Neuronal stem cell (in vitro differentiated cells): ENCODE measurements at regions not wholly inside any gene's neighbourhood (a gene's known extent, or its start where the extent isn't known, plus 50 kb on each side); places are given as distances from the start of the nearest gene placed in this dataset.
A peak's percentile ranks its signal among the peaks of the same experiment; 100 is the strongest.

Source experiments
- DNase-seq: peaks from one replicate; pipeline ENCODE4 v3.0.0-alpha.2; 2013; ENCODE audit warnings: low spot score
- H2AFZ ChIP-seq: one replicate; pipeline ENCODE4 v1.6.1; 2013; ENCODE audit warnings: mild to moderate bottlenecking, low read length, inconsistent platforms
- H2AK5ac ChIP-seq: 2 replicates; pipeline ENCODE4 v1.6.1; 2013; ENCODE audit warnings: low read depth, mild to moderate bottlenecking, inconsistent platforms, low read length, moderate library complexity, mixed read lengths
- H2BK120ac ChIP-seq: 2 replicates; pipeline ENCODE4 v1.6.1; 2013; ENCODE audit warnings: low read depth, mild to moderate bottlenecking, inconsistent platforms, low read length, moderate library complexity, mixed read lengths
- H2BK12ac ChIP-seq: one replicate; pipeline ENCODE4 v1.6.1; 2013; ENCODE audit warnings: low read length, inconsistent platforms
- H2BK15ac ChIP-seq: 2 replicates; pipeline ENCODE4 v1.6.1; 2013; ENCODE audit warnings: mild to moderate bottlenecking, low read length, inconsistent platforms, mixed read lengths
- H2BK5ac ChIP-seq: one replicate; pipeline ENCODE4 v1.6.1; 2013; ENCODE audit warnings: inconsistent platforms, mild to moderate bottlenecking, low read length, moderate library complexity
- H3K14ac ChIP-seq: one replicate; pipeline ENCODE4 v1.6.1; 2013; ENCODE audit warnings: low read length, inconsistent platforms
- H3K18ac ChIP-seq: 2 replicates; pipeline ENCODE4 v1.6.1; 2013; ENCODE audit warnings: low read length, inconsistent platforms
- H3K23ac ChIP-seq: 2 replicates; pipeline ENCODE4 v1.6.1; 2013; ENCODE audit warnings: low read depth, mild to moderate bottlenecking, mixed read lengths, low read length, inconsistent platforms; ENCODE audit not compliant: poor library complexity
- H3K27ac ChIP-seq: replicated peaks from 3 replicates; pipeline ENCODE4 v1.5.1; 2013; ENCODE audit warnings: low read length, inconsistent platforms
- H3K27me3 ChIP-seq, 3 experiments: 2 replicates each; pipeline ENCODE4 v1.6.1; 2013; ENCODE audit warnings: low read length in 3 of 3, mild to moderate bottlenecking in 2 of 3, inconsistent platforms in 1 of 3, low read depth in 1 of 3, mixed read lengths in 1 of 3, moderate library complexity in 1 of 3; ENCODE audit not compliant: control insufficient read depth in 3 of 3, insufficient read depth in 3 of 3
- H3K36me3 ChIP-seq, 2 donors: replicated peaks in 1 of 2; 2 replicates each; pipeline ENCODE4 v1.6.1; 2013; ENCODE audit warnings: low read length in 2 of 2; ENCODE audit not compliant: control insufficient read depth in 2 of 2, insufficient read depth in 2 of 2
- H3K4ac ChIP-seq: 2 replicates; pipeline ENCODE4 v1.6.1; 2013; ENCODE audit warnings: inconsistent platforms, mild to moderate bottlenecking, low read length, moderate library complexity
- H3K4me1 ChIP-seq, 2 donors: 1 replicate in 1 of 2; 2 replicates in 1 of 2; pipeline ENCODE4 v1.6.1; 2013; ENCODE audit warnings: low read length in 2 of 2, low read depth in 1 of 2; ENCODE audit not compliant: control insufficient read depth in 2 of 2, insufficient read depth in 1 of 2
- H3K4me2 ChIP-seq: one replicate; pipeline ENCODE4 v1.6.1; 2013; ENCODE audit warnings: mild to moderate bottlenecking, low read length, inconsistent platforms; ENCODE audit not compliant: insufficient read depth, poor library complexity, severe bottlenecking
- H3K4me3 ChIP-seq, 2 donors: 2 replicates each; pipeline ENCODE4 v1.5.1; 2013; ENCODE audit warnings: low read length in 2 of 2, mild to moderate bottlenecking in 2 of 2, inconsistent platforms in 1 of 2, moderate library complexity in 1 of 2
- H3K79me1 ChIP-seq: one replicate; pipeline ENCODE4 v1.6.1; 2013; ENCODE audit warnings: low read depth, mild to moderate bottlenecking, inconsistent platforms, low read length, moderate library complexity
- H3K9ac ChIP-seq: one replicate; pipeline ENCODE4 v1.6.1; 2013; ENCODE audit warnings: mild to moderate bottlenecking, low read depth, low read length, inconsistent platforms; ENCODE audit not compliant: poor library complexity
- H3K9me3 ChIP-seq, 2 donors: replicated peaks in 1 of 2; 2 replicates each; pipeline versions ENCODE3 to v1.6.1; 2013; ENCODE audit warnings: low read length in 2 of 2, mild to moderate bottlenecking in 2 of 2, inconsistent platforms in 1 of 2, low read depth in 1 of 2, mixed read lengths in 1 of 2, moderate library complexity in 1 of 2; ENCODE audit not compliant: control insufficient read depth in 2 of 2, insufficient read depth in 1 of 2
- H4K8ac ChIP-seq: one replicate; pipeline ENCODE4 v1.6.1; 2013; ENCODE audit warnings: low read depth, mild to moderate bottlenecking, inconsistent platforms, low read length, moderate library complexity
- H4K91ac ChIP-seq: one replicate; pipeline ENCODE4 v1.6.1; 2013; ENCODE audit warnings: low read length, low read depth, mild to moderate bottlenecking, inconsistent platforms; ENCODE audit not compliant: poor library complexity
- WGBS, 2 donors: extraction: QIAGEN DNeasy Blood & Tissue Kit; methylation state at CpG; one replicate each; pipeline ENCODE4 v1.1.7; 2013; ENCODE audit warnings: missing lambda C conversion rate in 2 of 2, mixed read lengths in 1 of 2; ENCODE audit not compliant: insufficient read length in 2 of 2, insufficient replicate concordance in 1 of 2; ENCODE audit errors: extremely low coverage in 2 of 2; 5-methylcytosine and 5-hydroxymethylcytosine counted together

GRCh38 chr1:38464071-38464661 is 395.4 kb downstream of the RRAGC start:
- Histone ChIP-seq H3K14ac (no peak overlapping the region), H2AK5ac (no peak overlapping the region), H4K91ac (no peak overlapping the region), H2AFZ (no peak overlapping the region), H2BK15ac (no peak overlapping the region), H3K4me3 (no peak overlapping the region), H2BK5ac (no peak overlapping the region), H3K23ac (no peak overlapping the region), H3K9me3 (peaks cover 2 to 6% of the 10 kb centered on the region in 2 donors), H3K79me1 (no peaks in the 10 kb centered on the region), H3K4ac (no peak overlapping the region), H4K8ac (no peak overlapping the region), H3K18ac (peak overlapping the region; percentile 36), H3K27ac (no peak overlapping the region), H2BK12ac (no peak overlapping the region), H3K27me3 (no peaks in the 10 kb centered on the region), H3K9ac (no peak overlapping the region), H3K4me2 (no peak overlapping the region), H3K36me3 (peaks cover 0 to 1% of the 10 kb centered on the region in 2 donors), H2BK120ac (no peak overlapping the region), H3K4me1 (peaks cover 0 to 9% of the 10 kb centered on the region in 2 donors)
- DNase-seq, result no peak
- WGBS, 2 donors, result no CpG with 5 or more reads among the region's 7 CpGs

- Histone ChIP-seq H3K14ac (no peak overlapping the region), H3K9me3 (peaks cover 2 to 6% of the 10 kb centered on the region in 2 donors), H2AK5ac (no peak overlapping the region), H3K18ac (no peak overlapping the region), H3K4ac (no peak overlapping the region), H4K91ac (no peak overlapping the region), H2BK12ac (no peak overlapping the region), H3K4me1 (peaks cover 0 to 9% of the 10 kb centered on the region in 2 donors), H3K27ac (no peak overlapping the region), H2AFZ (no peak overlapping the region), H3K23ac (no peak overlapping the region), H3K27me3 (no peaks in the 10 kb centered on the region), H2BK120ac (no peak overlapping the region), H3K36me3 (no peaks in the 10 kb centered on the region), H2BK15ac (no peak overlapping the region), H2BK5ac (no peak overlapping the region), H3K9ac (no peak overlapping the region), H4K8ac (no peak overlapping the region), H3K4me2 (no peak overlapping the region), H3K79me1 (no peaks in the 10 kb centered on the region), H3K4me3 (no peak overlapping the region)
- DNase-seq, result no peak
Measured at GRCh38 chr1:38463074-38463473, 396.5 kb downstream of the RRAGC start.

GRCh38 chr1:38456531-38456876 is 403.1 kb downstream of the RRAGC start:
- H2BK120ac ChIP-seq, result no peak overlapping the region
- H3K27me3 ChIP-seq, result no peaks in the 10 kb centered on the region
- no peak overlapping the region for H4K91ac ChIP-seq
- no peak overlapping the region for H3K4me3 ChIP-seq
- H3K18ac ChIP-seq, result peak overlapping the region; percentile 9
- H2BK15ac ChIP-seq, result no peak overlapping the region
- H3K27ac ChIP-seq, result no peak overlapping the region
- no peak overlapping the region for H3K4ac ChIP-seq
- no peak overlapping the region for H2BK5ac ChIP-seq
- no peak overlapping the region for H3K23ac ChIP-seq
- H3K4me2 ChIP-seq, result no peak overlapping the region
- WGBS, 2 donors, result no CpG with 5 or more reads among the region's 2 CpGs
- peaks cover 15 to 21% of the 10 kb centered on the region in 2 donors for H3K4me1 ChIP-seq
- H3K79me1 ChIP-seq, result no peaks in the 10 kb centered on the region
- no peak overlapping the region for H2BK12ac ChIP-seq
- no peak overlapping the region for H2AFZ ChIP-seq
- H3K14ac ChIP-seq, result no peak overlapping the region
- no peak for DNase-seq
- H3K36me3 ChIP-seq, result no peaks in the 10 kb centered on the region
- no peak overlapping the region for H4K8ac ChIP-seq
- H2AK5ac ChIP-seq, result peak overlapping the region; percentile 35
- no peak overlapping the region for H3K9ac ChIP-seq
- peaks cover 0 to 3% of the 10 kb centered on the region in 2 donors for H3K9me3 ChIP-seq

- Histone ChIP-seq H3K9me3 (no peaks in the 10 kb centered on the region), H2BK15ac (no peak overlapping the region), H3K27ac (no peak overlapping the region), H3K36me3 (no peaks in the 10 kb centered on the region), H2BK5ac (no peak overlapping the region), H3K9ac (no peak overlapping the region), H3K27me3 (no peaks in the 10 kb centered on the region), H3K23ac (no peak overlapping the region), H2BK120ac (no peak overlapping the region), H4K91ac (no peak overlapping the region), H3K18ac (no peak overlapping the region), H3K4ac (no peak overlapping the region), H2BK12ac (no peak overlapping the region), H3K4me2 (no peak overlapping the region), H2AK5ac (no peak overlapping the region), H3K4me1 (peaks cover 20 to 21% of the 10 kb centered on the region in 2 donors), H2AFZ (peak overlapping the region; percentile 15), H3K79me1 (no peaks in the 10 kb centered on the region), H3K14ac (no peak overlapping the region), H4K8ac (no peak overlapping the region), H3K4me3 (no peak overlapping the region)
- no peak for DNase-seq
- no CpG with 5 or more reads among the region's 16 CpGs for WGBS, 2 donors
Measured at GRCh38 chr1:38455829-38456530, 403.6 kb downstream of the RRAGC start.
